HG03045 (cell line): ENCODE measurements at regions not wholly inside any gene's neighbourhood (a gene's known extent, or its start where the extent isn't known, plus 50 kb on each side); places are given as distances from the start of the nearest gene placed in this dataset.
"Not testable (repeated sequence)": the region's sequence is repeated elsewhere in the genome, so short reads cannot be mapped to it uniquely, and the experiment has no call there.

Experiments used
- ATAC-seq: cut with Tn5 transposase; IDR thresholded peaks from one replicate; pipeline ENCODE4 v1.9.1; 2021; ENCODE audit warnings: mild to moderate bottlenecking, moderate library complexity; ENCODE audit not compliant: unreplicated experiment

DNA sequence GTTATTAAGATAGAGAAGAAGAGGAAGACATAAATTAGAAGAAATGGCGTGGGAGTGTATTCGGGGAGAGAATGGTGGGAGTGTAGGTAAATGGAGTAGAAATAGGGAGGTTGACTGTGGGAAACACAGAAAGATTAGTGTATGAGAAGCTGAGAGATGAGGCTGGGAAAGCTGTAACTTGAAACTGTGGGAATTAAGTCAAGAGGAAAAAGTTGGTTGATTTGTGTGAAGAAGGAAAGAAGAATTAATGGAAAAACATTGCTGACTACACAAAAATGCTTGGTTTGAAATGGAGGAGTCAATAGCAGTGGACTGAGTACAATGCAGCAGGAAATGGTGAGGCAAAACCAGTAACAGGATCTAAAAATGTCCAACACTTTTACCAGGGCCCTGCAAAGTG, 448.3 kb downstream of the PTPRC start:
- ATAC-seq: no peak

DNA sequence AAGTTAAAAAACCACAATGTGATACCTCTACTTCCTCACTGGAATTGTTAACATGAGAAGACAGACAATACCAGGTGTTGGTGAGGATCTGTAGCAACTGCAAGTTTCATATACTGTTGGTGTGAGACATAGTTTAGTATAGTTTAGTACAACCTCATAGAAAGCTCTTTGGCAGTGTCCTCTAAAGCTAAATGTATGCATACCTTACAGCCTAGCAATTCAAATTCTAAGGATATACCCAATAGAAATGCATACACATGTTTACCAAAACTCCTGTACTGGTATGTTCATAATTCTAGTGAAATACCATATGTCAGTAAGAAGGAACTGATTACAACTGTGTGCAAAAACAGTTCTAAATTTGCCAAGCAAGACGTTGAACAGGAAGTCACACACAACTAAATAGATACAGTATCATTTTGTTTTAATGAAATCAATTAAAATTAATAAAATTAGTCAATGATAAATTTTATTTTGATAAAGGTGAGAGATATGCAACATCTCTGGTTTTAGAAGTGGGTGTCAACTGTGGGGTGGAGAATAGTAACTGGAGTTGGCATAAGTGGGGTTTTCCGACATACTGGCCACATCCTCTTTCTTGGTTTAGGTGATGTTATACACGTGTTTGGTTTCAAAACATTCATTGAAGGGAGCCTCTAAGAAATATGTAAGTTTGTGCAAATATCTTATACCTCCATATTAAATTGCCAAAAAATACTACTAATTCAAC, 450.7 kb downstream of the PTPRC start:
- ATAC-seq: peak; percentile 91

DNA sequence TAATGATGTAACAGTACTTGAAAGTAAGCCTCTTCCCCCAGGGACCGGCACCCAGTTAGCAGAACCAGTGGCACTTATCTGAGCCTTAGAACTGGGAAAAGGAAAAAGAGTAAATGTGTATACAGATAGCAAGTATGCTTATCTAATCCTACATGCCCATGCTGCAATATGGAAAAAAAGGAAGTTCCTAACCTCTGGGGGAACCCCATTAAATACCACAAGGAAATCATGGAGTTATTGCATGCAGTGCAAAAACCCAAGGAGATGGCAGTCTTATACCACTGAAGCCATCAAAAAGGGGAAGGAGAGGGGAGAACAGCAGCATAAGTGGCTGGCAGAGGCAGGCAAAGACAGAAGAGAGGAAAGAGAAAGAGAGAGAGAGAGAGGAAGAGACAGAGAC, 456.8 kb downstream of the PTPRC start:
- not testable (repeated sequence) for ATAC-seq

DNA sequence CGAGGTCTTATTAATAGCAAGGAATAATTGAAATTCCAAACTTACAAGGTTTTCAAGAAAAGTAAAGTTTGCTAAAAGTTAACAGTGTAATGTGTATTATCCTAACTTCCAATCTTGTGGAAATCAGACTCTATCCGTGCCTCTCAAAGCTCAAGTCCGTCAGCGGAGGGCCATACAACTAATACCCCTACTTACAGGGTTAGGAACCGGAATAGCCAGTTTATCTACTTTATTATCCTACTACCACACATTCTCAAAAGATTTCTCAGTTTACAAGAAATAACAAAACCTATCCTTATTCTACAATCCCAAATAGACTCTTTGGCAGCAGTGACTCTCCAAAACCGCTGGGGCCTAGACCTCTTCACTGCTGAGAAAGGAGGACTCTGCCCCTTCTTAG, 457.8 kb downstream of the PTPRC start:
- ATAC-seq: no peak

DNA sequence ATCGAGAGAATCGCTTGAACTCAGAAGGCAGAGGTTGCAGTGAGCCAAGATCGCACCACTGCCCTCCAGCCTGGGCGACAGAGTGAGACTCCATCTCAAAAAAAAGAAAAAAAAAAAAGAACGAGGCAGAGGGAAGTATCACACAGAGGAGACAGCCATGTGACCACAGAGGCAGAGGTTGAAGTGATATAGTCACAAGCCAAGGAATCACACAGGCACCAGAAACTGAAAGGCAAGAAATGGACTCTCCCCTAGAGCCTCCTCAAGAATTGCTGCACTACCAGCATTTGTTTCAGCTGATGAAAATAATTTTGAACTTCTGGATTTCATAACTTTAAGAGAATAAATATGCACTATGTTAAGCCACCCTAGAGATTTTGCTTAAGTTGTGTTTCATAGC, 459.6 kb downstream of the PTPRC start:
- no peak for ATAC-seq

DNA sequence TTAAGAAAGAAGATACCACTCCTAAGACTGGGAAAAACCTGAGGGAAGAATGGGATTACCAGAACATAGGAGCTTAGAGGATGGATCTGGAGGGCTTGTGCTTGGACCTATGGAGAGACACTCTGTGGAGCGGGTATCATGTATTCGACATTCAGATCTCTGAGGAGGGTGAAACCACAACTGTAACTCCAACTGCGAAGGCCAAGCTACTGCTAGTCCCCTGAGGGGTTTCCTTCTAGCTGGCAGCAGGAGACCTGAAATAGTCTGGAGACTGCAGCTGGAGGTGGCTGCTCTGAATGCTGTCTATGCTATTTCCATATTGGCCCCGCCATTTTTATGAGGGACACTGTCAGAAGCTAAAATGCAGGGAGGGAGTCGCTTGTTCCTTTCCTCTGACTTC, 462.3 kb downstream of the PTPRC start:
- no peak for ATAC-seq

DNA sequence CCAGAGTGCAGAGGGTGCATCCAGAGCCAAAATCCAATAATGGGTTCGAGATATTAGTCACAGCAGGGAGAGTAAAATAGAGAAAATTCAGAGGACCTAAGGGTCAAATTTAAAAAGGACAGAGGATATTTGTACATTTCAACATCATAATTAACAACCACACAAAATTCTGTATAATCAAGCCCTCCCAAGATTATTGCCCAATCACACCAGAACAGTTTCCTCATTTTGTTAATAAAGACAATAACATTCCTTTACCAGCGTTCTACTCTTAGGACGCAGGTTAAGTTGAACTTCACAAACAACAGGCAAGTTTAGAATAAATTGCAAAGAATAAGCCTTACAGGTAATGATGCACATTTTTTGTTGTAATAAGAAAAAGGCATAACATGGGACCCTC, 462.8 kb downstream of the PTPRC start:
- no peak for ATAC-seq

DNA sequence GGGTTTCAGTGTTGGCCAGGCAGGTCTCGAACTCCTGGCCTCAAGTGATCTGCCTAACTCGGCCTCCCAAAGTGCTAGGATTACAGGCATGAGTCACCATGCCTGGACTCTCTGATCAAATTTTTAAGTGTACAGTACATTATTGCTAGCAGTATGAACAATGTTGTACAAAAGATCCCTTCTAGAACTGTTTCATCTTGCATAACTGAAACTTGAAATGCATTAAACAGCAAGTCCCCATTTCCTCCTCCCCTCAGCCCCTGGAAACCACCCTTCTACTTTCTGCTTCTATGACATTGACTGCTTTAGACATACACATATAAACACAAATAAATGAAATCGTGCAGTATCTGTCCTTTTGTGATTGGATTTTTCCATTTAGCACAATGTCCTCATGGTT, 463.4 kb downstream of the PTPRC start:
- ATAC-seq: peak; percentile 80

DNA sequence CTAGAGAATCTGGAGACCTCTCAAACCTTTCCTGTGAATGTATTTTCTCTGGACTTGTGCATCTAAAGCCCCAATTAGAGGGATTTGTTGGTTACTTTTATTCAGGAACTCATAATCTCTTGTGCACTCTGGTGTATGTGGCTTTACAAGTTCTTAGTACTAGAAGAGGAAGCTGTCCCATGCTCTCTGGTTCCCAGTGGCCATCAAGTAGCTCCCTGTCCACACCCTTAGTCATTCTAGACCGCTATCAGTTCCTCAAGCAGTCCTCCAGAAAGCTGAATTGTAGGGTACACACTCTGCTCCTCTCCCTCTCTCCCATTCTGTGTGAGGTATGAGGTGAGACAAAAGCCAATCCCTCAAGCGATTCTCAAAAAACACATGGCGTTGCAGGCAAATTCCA, 470.3 kb downstream of the PTPRC start:
- ATAC-seq: no peak

DNA sequence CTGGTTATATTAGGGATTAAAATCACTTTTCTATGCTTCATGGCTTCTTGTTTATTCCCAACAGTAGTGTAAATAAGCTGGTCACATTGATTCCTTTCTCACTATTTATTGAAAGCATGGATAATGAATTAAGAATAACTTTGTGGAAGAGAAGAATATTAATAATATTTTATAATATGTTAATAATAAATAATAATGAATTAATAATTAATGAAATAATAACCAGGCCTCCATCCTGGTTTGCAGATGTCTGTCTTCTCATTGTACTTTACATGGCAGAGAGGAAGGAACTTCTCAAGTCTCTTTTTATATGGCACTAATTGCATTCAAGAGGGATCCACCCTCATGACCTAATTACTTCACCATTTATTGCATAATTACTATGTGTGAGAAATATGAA, 473.5 kb downstream of the PTPRC start:
- no peak for ATAC-seq

DNA sequence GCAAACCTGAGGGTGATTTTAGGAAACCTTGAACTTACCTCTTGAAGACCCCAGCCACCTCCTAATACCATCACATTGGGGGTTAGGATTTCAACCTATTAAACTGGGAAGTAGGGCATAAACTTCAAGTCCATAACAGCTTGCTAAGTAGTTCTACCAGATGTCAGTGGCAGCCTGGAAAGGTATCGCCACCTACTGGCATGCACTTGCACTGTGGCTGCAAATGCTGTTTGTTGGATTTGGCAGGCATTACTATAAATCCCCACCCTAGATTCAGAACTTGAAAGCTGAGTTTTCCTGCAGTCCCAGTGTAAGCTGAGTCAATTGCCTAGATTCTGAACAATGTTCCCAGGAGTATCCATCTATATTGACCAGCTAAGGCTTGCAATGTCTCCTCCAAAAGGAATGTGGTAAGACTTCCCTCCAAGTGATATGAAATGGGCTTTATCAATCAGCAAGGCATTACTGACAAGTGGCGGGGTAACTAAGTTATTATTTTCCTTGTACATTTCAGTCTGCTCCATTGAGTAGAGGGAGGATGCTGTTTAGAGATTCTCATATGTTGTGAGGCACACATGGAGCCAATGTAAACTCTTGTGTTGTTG, 474.5 kb downstream of the PTPRC start:
- ATAC-seq: peak; percentile 61

DNA sequence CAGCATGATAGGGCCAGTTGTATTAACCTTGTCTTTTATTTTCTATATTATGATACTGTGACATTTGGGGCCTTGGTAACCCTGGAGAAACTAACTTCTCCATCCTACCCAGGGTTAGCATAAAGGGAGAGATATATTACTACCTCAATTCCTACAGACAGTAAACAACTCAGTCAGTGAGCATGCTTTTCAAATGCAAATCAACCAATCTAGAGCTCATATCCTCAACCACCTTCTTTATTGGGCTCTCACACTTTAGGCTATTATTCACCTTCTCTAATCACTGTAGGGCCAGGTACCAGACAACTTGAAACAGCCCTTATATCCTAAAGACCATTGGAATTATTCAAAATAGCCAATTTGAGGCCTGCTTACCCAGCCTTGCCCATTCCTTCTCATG, 477.6 kb downstream of the PTPRC start:
- no peak for ATAC-seq

DNA sequence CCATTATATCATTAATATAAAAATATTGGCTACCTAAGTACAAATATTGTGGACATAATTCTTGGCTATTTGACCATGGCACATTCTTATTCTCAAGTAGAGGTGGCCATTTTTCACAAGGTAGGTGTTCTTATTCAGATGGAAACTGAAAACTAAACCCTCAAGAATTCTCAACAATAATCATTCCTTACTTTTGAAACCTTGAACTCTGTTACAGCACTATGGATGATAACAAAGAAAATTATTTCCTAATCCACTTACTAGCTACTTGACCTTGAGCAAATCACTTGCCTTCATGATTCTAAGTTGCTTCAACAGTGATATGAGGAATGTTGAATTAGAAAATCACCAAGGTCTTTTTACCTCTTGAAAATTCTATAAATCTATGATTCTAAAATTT, 482.2 kb downstream of the PTPRC start:
- no peak for ATAC-seq

DNA sequence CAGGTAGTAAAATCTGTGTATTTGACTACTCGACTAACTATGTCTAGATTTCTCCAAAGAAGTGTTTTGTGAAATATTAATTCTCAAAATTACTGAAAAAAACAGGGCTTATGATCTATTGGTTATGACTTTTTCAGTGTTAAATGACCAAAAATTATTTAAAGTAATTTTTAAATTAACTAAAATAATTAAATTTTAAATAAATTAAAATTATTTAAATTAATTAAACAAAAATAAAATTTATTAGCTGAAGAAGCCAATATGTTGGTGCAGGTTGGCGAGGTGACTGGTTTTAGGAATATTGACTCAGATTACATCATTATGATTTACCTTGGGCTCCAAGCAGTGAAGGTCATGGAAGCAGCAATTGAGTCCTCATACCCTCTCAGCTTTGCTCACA, 483.2 kb downstream of the PTPRC start:
- ATAC-seq: no peak

DNA sequence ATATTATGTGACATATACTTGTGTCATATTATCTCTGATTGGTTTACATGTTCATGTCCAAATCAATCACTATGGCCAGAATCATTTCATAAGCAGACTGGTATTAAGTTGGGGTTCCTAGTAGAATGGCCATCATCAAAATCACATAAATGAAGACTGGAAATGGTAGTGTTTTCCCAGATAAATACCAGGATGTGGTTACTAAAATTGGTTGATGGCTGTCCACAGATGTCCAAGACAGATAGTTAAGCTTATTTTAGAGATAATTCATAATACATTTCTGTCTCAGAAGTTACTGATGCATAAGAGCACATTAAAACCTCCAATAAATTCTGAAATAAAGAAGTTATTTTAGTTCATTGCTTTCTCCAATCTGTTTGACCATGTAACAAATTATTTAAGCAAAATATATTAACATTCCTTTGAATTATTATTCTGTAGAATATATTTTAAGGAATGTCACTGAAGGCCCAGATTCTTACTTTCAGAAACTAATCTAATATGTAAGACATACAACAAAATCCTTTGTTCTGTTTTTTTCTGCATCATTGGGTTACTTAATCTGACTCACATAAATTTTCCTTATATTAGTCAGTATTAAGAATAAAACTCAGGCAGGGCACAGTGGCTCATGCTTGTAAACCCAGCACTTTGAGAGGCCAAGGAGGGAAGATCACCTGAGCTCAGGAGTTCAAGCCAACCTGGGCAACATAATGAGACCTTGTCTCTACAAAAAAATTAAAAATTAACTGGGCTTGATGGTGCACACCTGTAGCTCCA, 483.9 kb downstream of the PTPRC start:
- no peak for ATAC-seq

DNA sequence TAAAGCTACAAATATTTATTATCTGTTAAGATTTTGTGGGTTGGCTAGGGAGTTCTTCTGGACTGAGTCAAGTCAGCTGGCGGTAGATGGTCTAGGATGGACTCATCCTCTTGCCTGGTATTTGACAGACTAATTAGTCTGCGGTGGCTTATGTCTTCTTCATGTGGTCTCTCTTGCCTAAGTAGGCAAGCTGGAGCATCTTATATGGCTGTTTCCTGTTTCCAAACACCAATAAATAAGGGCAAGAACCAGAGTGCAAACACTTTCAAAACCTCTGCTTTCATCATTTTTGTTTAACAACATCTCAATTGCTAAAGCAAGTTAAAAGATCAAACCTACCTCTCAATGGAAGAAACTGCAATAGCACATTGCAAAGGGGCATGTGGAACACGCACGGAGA, 484.8 kb downstream of the PTPRC start:
- ATAC-seq: no peak

DNA sequence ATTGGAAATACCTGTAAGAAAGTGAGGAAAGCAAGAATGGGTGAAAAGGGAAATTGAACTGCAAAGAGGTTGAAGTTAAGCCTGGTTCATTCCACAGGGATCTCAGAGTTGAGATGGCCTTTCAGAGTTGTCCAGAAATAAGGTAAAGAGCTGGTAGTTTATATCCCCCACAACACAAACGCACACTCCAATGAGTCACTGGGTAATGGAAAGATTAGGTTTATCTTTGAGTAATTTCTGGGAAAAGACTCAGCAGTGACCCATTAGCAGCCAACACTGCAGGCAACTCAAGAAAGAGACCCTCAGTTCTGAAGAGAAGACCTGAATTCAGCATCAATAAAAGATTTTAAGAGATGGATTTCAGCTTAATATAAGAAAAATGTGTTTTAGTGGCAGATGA, 485.5 kb downstream of the PTPRC start:
- no peak for ATAC-seq

DNA sequence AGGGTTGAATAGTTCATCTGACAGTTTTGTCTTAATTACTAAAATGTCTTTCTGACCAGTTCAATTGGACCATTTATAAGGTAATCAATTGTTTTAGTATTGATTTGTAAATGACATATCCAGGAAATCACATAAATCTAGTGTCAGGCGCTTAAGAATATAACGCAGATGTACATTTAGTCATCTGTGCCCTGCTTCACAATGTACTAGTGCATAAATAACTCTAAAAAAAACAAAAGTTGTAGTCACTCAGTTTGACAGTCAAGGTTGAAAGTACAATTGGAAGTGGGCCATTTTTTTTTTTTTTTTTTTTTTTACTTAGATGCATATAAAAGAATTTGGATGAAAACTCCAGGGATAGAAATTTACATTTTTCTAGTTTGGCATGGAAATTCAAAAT, 490.4 kb downstream of the PTPRC start:
- ATAC-seq: no peak

DNA sequence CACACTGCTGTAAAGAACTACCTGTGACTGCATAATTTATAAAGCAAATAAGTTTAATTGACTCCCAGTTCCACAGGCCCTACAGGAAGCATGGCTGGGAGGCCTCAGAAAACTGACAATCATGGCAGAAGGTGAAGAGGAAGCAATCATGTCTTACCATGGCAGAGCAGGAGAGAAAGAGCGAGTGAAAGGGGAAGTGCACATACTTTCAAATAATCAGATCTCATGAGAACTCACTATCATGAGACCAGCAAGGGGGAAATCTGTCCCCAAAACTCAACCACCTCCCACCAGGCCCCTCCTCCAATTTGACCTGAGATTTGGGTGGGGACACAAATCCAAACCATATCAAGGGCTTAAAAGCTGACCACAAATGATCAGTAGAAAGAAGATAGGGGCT, 493.2 kb downstream of the PTPRC start:
- ATAC-seq: no peak

DNA sequence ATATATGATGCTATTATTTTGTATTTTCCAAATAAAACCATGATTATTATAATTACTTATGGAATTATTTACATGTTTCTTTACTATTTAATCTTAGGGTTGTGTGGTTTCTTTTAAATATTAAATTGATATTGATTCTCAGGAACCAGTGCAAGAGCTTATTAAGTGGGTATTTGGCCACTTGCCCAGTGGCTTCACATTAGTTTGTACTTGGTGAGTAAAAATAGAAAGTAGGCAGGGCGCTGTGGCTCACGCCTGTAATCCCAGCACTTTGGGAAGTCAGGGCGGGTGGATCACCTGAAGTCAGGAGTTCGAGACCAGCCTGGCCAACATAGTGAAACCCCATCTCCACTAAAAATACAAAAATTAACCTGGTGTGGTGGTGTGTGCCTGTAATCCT, 497.1 kb downstream of the PTPRC start:
- ATAC-seq: no peak

DNA sequence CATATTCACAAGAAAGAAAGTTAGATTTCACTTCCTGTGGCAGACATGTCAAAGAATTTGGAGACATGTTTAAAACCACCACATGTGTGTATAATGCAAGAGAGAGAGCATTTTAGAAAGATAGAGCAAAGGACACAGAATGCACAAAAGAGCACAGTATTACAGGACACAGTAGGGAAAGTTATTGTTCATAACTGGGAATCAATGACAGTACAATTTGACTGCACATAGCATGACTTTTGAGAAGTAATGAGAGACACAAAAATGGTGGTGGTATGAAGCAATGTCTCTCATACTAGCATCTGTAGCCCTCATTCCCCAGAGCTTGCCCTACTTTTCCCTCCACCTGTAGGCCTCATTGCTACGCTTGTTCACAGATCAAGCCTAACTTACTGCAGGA, 499.2 kb downstream of the PTPRC start:
- ATAC-seq: no peak

DNA sequence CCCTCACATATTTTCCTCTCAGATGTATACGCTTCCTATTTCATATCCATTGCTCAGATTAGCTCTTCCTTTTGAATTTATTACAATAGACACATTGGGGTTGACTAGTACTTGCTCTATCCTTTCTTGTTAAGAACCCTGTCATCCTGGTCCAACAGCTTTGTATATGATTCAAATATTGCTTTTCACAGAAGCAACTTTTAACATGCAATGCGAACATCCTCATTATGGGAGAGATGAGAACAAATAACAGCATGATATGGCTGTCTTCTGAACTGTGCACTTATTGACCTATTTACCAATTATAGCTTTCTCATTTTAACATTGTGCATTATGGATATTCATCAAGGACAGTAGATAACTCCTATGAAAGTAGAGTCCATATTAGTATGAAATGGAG, 510.8 kb downstream of the PTPRC start:
- ATAC-seq: no peak
